ENCODE measurements at regions not wholly inside any gene's neighbourhood (a gene's known extent, or its start where the extent isn't known, plus 50 kb on each side); places are given as distances from the start of the nearest gene placed in this dataset.

- TF ChIP-seq TAF1 (IDR thresholded peaks at IDR 0.05; ENCODE audit: borderline replicate concordance, low read depth, low read length) = no peak
- no peak for TF ChIP-seq POLR2AphosphoS5 (IDR thresholded peaks at IDR 0.05; ENCODE audit: low read depth, low read length)
Measured at GRCh38 chr5:61256474-61256873, 75.6 kb upstream of the ZSWIM6 start.

Measured in GM12892 (cell line).